KMS-11 (cell line): ENCODE measurements at regions not wholly inside any gene's neighbourhood (a gene's known extent, or its start where the extent isn't known, plus 50 kb on each side); places are given as distances from the start of the nearest gene placed in this dataset.

Source experiments
- H2AFZ ChIP-seq: fragments of 200-600 bp; sonication (generic); 2 replicates; pipeline ENCODE4 v1.6.1; 2016; ENCODE audit warnings: antibody characterized with exemption, mixed run types, low read depth
- H3K27ac ChIP-seq: fragments of 200-600 bp; sonication (generic); 2 replicates; pipeline ENCODE4 v1.6.1; 2016; ENCODE audit warnings: mild to moderate bottlenecking, mixed run types
- H3K27me3 ChIP-seq: fragments of 200-600 bp; sonication (generic); 2 replicates; pipeline ENCODE4 v1.6.1; 2017; ENCODE audit warnings: mild to moderate bottlenecking, low read depth, mixed run types, moderate library complexity; ENCODE audit not compliant: insufficient read depth
- H3K36me3 ChIP-seq: fragments of 200-600 bp; sonication (generic); 2 replicates; pipeline ENCODE4 v1.6.1; 2017; ENCODE audit warnings: mild to moderate bottlenecking, mixed run types; ENCODE audit not compliant: insufficient read depth
- H3K4me1 ChIP-seq: fragments of 200-600 bp; sonication (generic); 2 replicates; pipeline ENCODE4 v1.6.1; 2016; ENCODE audit warnings: mild to moderate bottlenecking, low read depth, mixed run types; ENCODE audit not compliant: poor library complexity, severe bottlenecking
- H3K4me2 ChIP-seq: fragments of 200-600 bp; sonication (generic); 2 replicates; pipeline ENCODE4 v1.7.0; 2016; ENCODE audit warnings: mild to moderate bottlenecking, mixed run types
- H3K4me3 ChIP-seq: fragments of 200-600 bp; sonication (generic); IDR thresholded peaks from 2 replicates; pipeline ENCODE4 v1.6.1; 2017; ENCODE audit warnings: low read depth, low read length, mixed read lengths; ENCODE audit not compliant: insufficient read depth
- H3K79me2 ChIP-seq: fragments of 200-600 bp; sonication (generic); 2 replicates; pipeline ENCODE4 v1.6.1; 2016; ENCODE audit warnings: low read depth, mixed run types; ENCODE audit not compliant: insufficient read depth
- H3K9ac ChIP-seq: fragments of 200-600 bp; sonication (generic); 2 replicates; pipeline ENCODE4 v1.6.1; 2016; ENCODE audit warnings: mild to moderate bottlenecking, mixed run types
- H4K20me1 ChIP-seq: fragments of 200-600 bp; sonication (generic); 2 replicates; pipeline ENCODE4 v1.6.1; 2016; ENCODE audit warnings: mild to moderate bottlenecking, mixed run types; ENCODE audit not compliant: insufficient read depth
- CTCF ChIP-seq: fragments of 200-600 bp; sonication (generic); conservative IDR thresholded peaks from 2 replicates; pipeline ENCODE4 v1.6.1; 2017; ENCODE audit warnings: low read depth, mild to moderate bottlenecking, antibody characterized with exemption, low read length, moderate library complexity, mixed read lengths

DNA sequence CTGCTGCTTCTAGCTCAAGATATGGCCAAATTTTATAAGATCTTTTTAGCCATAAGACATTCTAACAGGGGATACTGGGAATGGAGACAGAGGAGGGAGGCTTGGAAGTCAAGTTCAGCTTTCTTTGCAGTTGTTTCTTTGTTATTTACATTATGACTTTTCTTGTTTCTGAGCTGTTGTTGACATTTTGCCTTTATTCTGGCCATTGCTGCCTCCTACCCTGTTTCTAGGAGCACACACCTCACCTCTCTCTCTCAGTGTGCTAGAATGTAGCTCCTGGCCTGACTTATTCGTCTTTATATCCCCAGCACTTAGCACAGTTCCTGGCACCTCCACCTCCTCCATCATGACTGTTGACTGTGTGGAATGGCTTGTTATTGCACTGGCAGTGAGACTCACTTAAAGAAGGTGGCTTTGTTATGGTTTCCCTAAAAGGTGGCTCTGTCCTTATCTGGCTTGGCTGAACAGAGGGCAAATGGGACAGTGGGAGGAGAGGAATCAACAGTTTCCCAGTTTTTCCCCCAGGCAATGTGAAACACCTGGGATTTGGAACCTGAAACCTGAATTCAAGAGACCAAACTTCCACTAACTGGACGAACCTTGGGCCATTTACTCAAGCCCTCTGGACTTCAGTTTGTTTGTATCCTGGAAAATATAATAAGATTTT is 76.1 kb upstream of the PPP2R5A start:
- no peak overlapping the region for H2AFZ ChIP-seq
- no peaks in the 10 kb centered on the region for H3K79me2 ChIP-seq
- no peak overlapping the region for H3K9ac ChIP-seq
- H3K27ac ChIP-seq: no peak overlapping the region
- no peak for TF ChIP-seq CTCF
- no peaks in the 10 kb centered on the region for H4K20me1 ChIP-seq
- no peaks in the 10 kb centered on the region for H3K36me3 ChIP-seq
- no peak overlapping the region for H3K4me2 ChIP-seq
- no peak overlapping the region for H3K4me3 ChIP-seq
- H3K27me3 ChIP-seq: no peaks in the 10 kb centered on the region
- H3K4me1 ChIP-seq: no peaks in the 10 kb centered on the region

DNA sequence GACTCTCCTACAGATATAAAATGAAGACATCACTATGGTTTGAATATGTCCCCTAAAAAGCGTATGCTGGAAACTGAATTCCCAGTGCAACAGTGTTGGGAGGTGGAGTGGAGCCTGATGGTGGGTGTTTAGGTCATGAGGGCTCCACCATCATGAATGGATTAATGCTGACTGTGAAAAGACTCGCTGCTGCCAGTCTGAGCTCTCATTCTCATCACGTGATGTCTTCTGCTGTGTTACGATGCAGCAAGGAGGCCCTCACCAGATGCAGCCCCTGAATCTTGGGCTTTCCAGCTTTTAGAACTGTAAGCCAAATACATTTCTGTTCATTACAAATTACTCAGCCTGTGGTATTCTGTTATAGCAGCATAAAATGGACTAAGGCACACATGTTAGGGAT is 73.8 kb upstream of the PPP2R5A start:
- no peak for TF ChIP-seq CTCF
- Histone ChIP-seq H3K4me3 (no peak overlapping the region), H3K27me3 (no peaks in the 10 kb centered on the region), H3K27ac (no peak overlapping the region), H3K79me2 (no peaks in the 10 kb centered on the region), H2AFZ (no peak overlapping the region), H3K4me1 (no peaks in the 10 kb centered on the region), H3K36me3 (no peaks in the 10 kb centered on the region), H3K4me2 (no peak overlapping the region), H4K20me1 (no peaks in the 10 kb centered on the region), H3K9ac (no peak overlapping the region)

DNA sequence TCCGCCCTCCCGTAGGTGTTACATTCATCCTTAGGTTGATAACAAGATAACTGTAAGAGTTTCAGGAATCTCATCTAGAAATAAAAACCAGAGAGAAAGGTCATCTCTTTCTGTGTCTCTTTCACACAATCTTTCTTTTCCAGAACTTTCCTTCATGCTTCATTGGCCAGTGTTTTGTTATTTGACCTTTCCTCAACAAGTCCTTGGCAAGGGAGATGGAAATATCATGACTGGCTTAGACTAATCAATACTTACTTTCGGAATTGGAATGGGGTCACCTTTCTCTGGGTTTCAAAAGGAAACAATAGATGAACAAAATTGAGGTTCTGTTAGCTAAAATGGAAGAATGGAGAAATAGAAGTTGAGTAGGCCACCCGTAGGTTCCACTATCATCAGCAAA is 72.9 kb upstream of the PPP2R5A start:
- H3K4me1 ChIP-seq: peaks cover under 1% of the 10 kb centered on the region
- H2AFZ ChIP-seq: no peak overlapping the region
- no peaks in the 10 kb centered on the region for H3K27me3 ChIP-seq
- H3K27ac ChIP-seq: no peak overlapping the region
- TF ChIP-seq CTCF: no peak
- H3K79me2 ChIP-seq: no peaks in the 10 kb centered on the region
- no peaks in the 10 kb centered on the region for H4K20me1 ChIP-seq
- no peak overlapping the region for H3K4me2 ChIP-seq
- H3K9ac ChIP-seq: no peak overlapping the region
- no peaks in the 10 kb centered on the region for H3K36me3 ChIP-seq
- no peak overlapping the region for H3K4me3 ChIP-seq

DNA sequence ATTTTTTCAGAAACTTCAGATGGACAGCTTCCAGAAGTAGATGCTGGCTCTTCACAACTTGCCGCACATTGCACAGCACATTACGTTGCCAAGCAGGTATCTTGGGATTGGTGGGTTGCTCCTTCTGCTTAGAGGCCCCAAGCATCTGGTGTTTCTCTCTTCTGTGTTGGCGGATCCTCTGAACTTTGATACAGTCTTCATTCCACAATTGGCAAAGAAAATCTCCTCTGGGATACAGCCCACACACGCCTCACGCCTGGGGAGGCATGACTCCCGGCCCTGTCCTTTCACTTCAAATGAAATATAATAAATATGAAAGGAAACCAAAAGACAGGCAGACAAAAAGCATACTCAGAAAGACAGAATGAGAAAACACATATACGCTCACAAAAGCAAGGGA is 72.3 kb upstream of the PPP2R5A start:
- Histone ChIP-seq H3K36me3 (no peaks in the 10 kb centered on the region), H3K9ac (no peak overlapping the region), H3K27me3 (no peaks in the 10 kb centered on the region), H3K79me2 (no peaks in the 10 kb centered on the region), H2AFZ (no peak overlapping the region), H3K4me2 (no peak overlapping the region), H3K4me3 (no peak overlapping the region), H3K27ac (no peak overlapping the region), H3K4me1 (peaks cover 6% of the 10 kb centered on the region), H4K20me1 (no peaks in the 10 kb centered on the region)
- TF ChIP-seq CTCF: no peak
